B cell (primary cell): ENCODE measurements at regions not wholly inside any gene's neighbourhood (a gene's known extent, or its start where the extent isn't known, plus 50 kb on each side); places are given as distances from the start of the nearest gene placed in this dataset. TPM values are rescaled to one million over a fixed set of nuclear protein-coding genes. Genes with fewer than 3 reads are reported as not detected.

Source experiments
- ATAC-seq: fragments of 200-7000 bp; cut with Tn5 transposase; one replicate; pipeline ENCODE4 v1.10.0; 2021; ENCODE audit warnings: low read depth, mild to moderate bottlenecking, moderate number of reproducible peaks, moderate library complexity
- CTCF ChIA-PET: fragments of 350-600 bp; sonication (Branson Sonifier 250); formaldehyde crosslinking; loops from one replicate; lab custom pipeline; 2021; ENCODE audit warnings: antibody characterized with exemption, inconsistent platforms; lab: Charles Lee
- POLR2A ChIA-PET: fragments of 350-600 bp; sonication (Branson Sonifier 250); formaldehyde crosslinking; loops from one replicate; lab custom pipeline; 2021; ENCODE audit warnings: antibody characterized with exemption; lab: Charles Lee
- DNase-seq: peaks from one replicate; pipeline ENCODE4 v3.0.0; 2013
- H2AFZ ChIP-seq: 2 replicates; pipeline ENCODE4 v1.6.1; 2012; ENCODE audit warnings: mild to moderate bottlenecking, low read depth, low read length; ENCODE audit not compliant: insufficient read depth, poor library complexity, severe bottlenecking
- H3K27ac ChIP-seq, 2 donors: 1 replicate in 1 of 2; 2 replicates in 1 of 2; pipeline ENCODE4 v1.5.1; 2012 to 2013; ENCODE audit warnings: low read length in 2 of 2, mild to moderate bottlenecking in 2 of 2, moderate library complexity in 1 of 2
- H3K27me3 ChIP-seq, 4 experiments: fragments of 200-600 bp in 1 of 4; sonication (generic) in 1 of 4; replicated peaks in 1 of 4; 1 replicate in 2 of 4; 2 replicates in 2 of 4; pipeline versions ENCODE4 v1.6.1 to v1.7.0; 2013 to 2016; ENCODE audit warnings: low read length in 3 of 4, mild to moderate bottlenecking in 2 of 4, mixed read lengths in 1 of 4, moderate library complexity in 1 of 4; ENCODE audit not compliant: insufficient read depth in 4 of 4, control insufficient read depth in 3 of 4; ENCODE audit errors: control extremely low read depth in 1 of 4
- H3K36me3 ChIP-seq, 2 experiments: replicated peaks in 1 of 2; 1 replicate in 1 of 2; 2 replicates in 1 of 2; pipeline versions ENCODE4 v1.6.1 to v1.7.1; 2013; ENCODE audit warnings: low read length in 1 of 2; ENCODE audit not compliant: insufficient read depth in 2 of 2, control insufficient read depth in 1 of 2; ENCODE audit errors: control extremely low read depth in 1 of 2, extremely low read depth in 1 of 2
- H3K4me1 ChIP-seq, 2 donors: fragments of 200-600 bp in 1 of 2; sonication (generic) in 1 of 2; 1 replicate in 1 of 2; 2 replicates in 1 of 2; pipeline versions ENCODE4 v1.5.1 to v1.6.1; 2013 to 2017; ENCODE audit warnings: low read length in 2 of 2; ENCODE audit not compliant: control insufficient read depth in 2 of 2, insufficient read depth in 2 of 2
- H3K4me2 ChIP-seq: replicated peaks from 2 replicates; pipeline ENCODE3; 2012; ENCODE audit warnings: mild to moderate bottlenecking, low read depth, low read length; ENCODE audit not compliant: poor library complexity, severe bottlenecking
- H3K4me3 ChIP-seq, 5 experiments: fragments of 200-600 bp in 1 of 5; sonication (generic) in 1 of 5; 1 replicate in 3 of 5; 2 replicates in 2 of 5; pipeline versions ENCODE4 v1.5.1 to v1.7.0; 2011 to 2016; ENCODE audit warnings: low read length in 4 of 5, mild to moderate bottlenecking in 4 of 5, low read depth in 2 of 5, control low read depth in 1 of 5, moderate library complexity in 1 of 5; ENCODE audit not compliant: insufficient read depth in 1 of 5; ENCODE audit errors: control extremely low read depth in 1 of 5, extremely low read depth in 1 of 5
- H3K79me2 ChIP-seq: fragments of 200-600 bp; sonication (generic); one replicate; pipeline ENCODE4 v1.6.0; 2016; ENCODE audit warnings: low read length; ENCODE audit not compliant: control insufficient read depth, insufficient read depth
- H3K9ac ChIP-seq: fragments of 200-600 bp; sonication (generic); 2 replicates; pipeline ENCODE4 v1.6.1; 2017; ENCODE audit warnings: mild to moderate bottlenecking, low read length, moderate library complexity
- H3K9me3 ChIP-seq, 3 donors: one replicate each; pipeline versions ENCODE4 v1.6.1 to v1.7.1; 2013; ENCODE audit warnings: low read length in 2 of 3; ENCODE audit not compliant: control insufficient read depth in 2 of 3, insufficient read depth in 1 of 3; ENCODE audit errors: control extremely low read depth in 1 of 3
- H4K20me1 ChIP-seq: 2 replicates; pipeline ENCODE4 v1.6.0; 2012; ENCODE audit warnings: mild to moderate bottlenecking, low read length; ENCODE audit not compliant: insufficient read depth, control insufficient read depth, poor library complexity, severe bottlenecking
- H3K27ac Mint-ChIP-seq: one replicate; pipeline ENCODE4 v1.8.0; 2021; ENCODE audit warnings: mixed read lengths
- H3K27me3 Mint-ChIP-seq: one replicate; pipeline ENCODE4 v1.8.0; 2021; ENCODE audit warnings: mixed read lengths
- H3K4me1 Mint-ChIP-seq: one replicate; pipeline ENCODE4 v1.8.0; 2021; ENCODE audit warnings: mixed read lengths
- H3K4me3 Mint-ChIP-seq: one replicate; pipeline ENCODE4 v1.8.0; 2021; ENCODE audit warnings: mixed read lengths
- H3K9me3 Mint-ChIP-seq: one replicate; pipeline ENCODE4 v1.8.0; 2022; ENCODE audit warnings: mixed read lengths; ENCODE audit not compliant: insufficient read depth
- CTCF ChIP-seq: fragments of 200-600 bp; IDR thresholded peaks from one replicate; pipeline ENCODE4 v1.8.0; 2022; ENCODE audit warnings: antibody characterized with exemption, mild to moderate bottlenecking
- EZH2 ChIP-seq: IDR thresholded peaks from 2 replicates; pipeline ENCODE4 v1.6.1; 2012; ENCODE audit warnings: borderline replicate concordance, low read depth, mild to moderate bottlenecking, moderate library complexity, low read length; ENCODE audit not compliant: insufficient read depth, poor library complexity, severe bottlenecking
- WGBS: methylation state at CpG from one replicate; pipeline ENCODE4 v1.1.5; 2013; ENCODE audit warnings: missing lambda C conversion rate; ENCODE audit not compliant: insufficient coverage; 5-methylcytosine and 5-hydroxymethylcytosine counted together
- intact Hi-C: fragments of 100-400 bp; cut with micrococcal nuclease; formaldehyde crosslinking; loops from one replicate; pipeline ENCODE4 v1.10.0; 2022
- small RNA-seq: library from RNA; depleted of rRNA; stranded (forward); fragments of <200 nt; gene quantifications from one replicate; pipeline ENCODE3, GENCODE V24; 2012; ENCODE audit warnings: low replicate concordance, low read depth; ENCODE audit not compliant: insufficient read length

GRCh38 chr12:25301798-25302197 lies 51.1 kb upstream of the KRAS start:
- 100% methylated on average over 1 of the region's 3 CpGs for WGBS
- POLR2A ChIA-PET, result no interaction called here
- no peak overlapping the region for H2AFZ ChIP-seq
- H3K36me3 ChIP-seq, result no peaks in the 10 kb centered on the region
- no peak for TF ChIP-seq EZH2
- no peak for TF ChIP-seq CTCF
- no peak overlapping the region for H3K4me3 Mint-ChIP-seq
- no peaks in the 10 kb centered on the region for H3K27me3 Mint-ChIP-seq
- H3K27me3 ChIP-seq, result no peaks in the 10 kb centered on the region
- no peak overlapping the region for H3K4me3 ChIP-seq
- no peak for DNase-seq
- no peaks in the 10 kb centered on the region for H3K9me3 ChIP-seq
- no peak overlapping the region for H3K9ac ChIP-seq
- H3K4me2 ChIP-seq, result no peak overlapping the region
- intact Hi-C loops, result no loop called here
- H4K20me1 ChIP-seq, result no peaks in the 10 kb centered on the region
- no peaks in the 10 kb centered on the region for H3K9me3 Mint-ChIP-seq
- H3K4me1 Mint-ChIP-seq, result no peaks in the 10 kb centered on the region
- H3K27ac Mint-ChIP-seq, result no peak overlapping the region
- no peaks in the 10 kb centered on the region for H3K79me2 ChIP-seq
- CTCF ChIA-PET, result interaction anchor here (1.1 kb wide), 1 partner anchor 61 kb away, joined by 3 read pairs; no protein-coding TSS in a partner anchor
- no peak for ATAC-seq
- H3K4me1 ChIP-seq, result no peaks in the 10 kb centered on the region
- no peak overlapping the region for H3K27ac ChIP-seq

Small RNA genes lying in the stretch of these regions (small RNA-seq; reads per million reads assigned to genes)
- gene AC092451.1 (not detected), gene RNU4-67P (not detected)
